ENCODE measurements at regions not wholly inside any gene's neighbourhood (a gene's known extent, or its start where the extent isn't known, plus 50 kb on each side); places are given as distances from the start of the nearest gene placed in this dataset.

- no peak for DNase-seq
Observed at GRCh38 chr5:173835131-173835530, 53.0 kb upstream of the CPEB4 start.

GRCh38 chr5:173835661-173836060 is 52.5 kb upstream of the CPEB4 start:
- DNase-seq = no peak

- no peak for DNase-seq
Observed at GRCh38 chr5:173837654-173838053, 50.5 kb upstream of the CPEB4 start.
